HCT116 (cell line): ENCODE measurements at regions not wholly inside any gene's neighbourhood (a gene's known extent, or its start where the extent isn't known, plus 50 kb on each side); places are given as distances from the start of the nearest gene placed in this dataset.

ENCODE experiments used
- CEBPB ChIP-seq: IDR thresholded peaks from 2 replicates; pipeline ENCODE4 v1.6.1; 2012; ENCODE audit warnings: low read depth
- CTCF ChIP-seq, 3 experiments: fragments of 200-600 bp in 1 of 3; sonication (generic) in 1 of 3; IDR thresholded peaks in 2 of 3; conservative IDR thresholded peaks in 1 of 3; 2 replicates each; pipeline ENCODE4 v1.5.1; 2012 to 2017; ENCODE audit warnings: low read depth in 2 of 3, low read length in 2 of 3, antibody characterized with exemption in 1 of 3, borderline replicate concordance in 1 of 3, control low read depth in 1 of 3, mild to moderate bottlenecking in 1 of 3, mixed read lengths in 1 of 3, mixed run types in 1 of 3, moderate library complexity in 1 of 3; ENCODE audit not compliant: insufficient read depth in 1 of 3
- EZH2 ChIP-seq: fragments of 200-600 bp; sonication (generic); IDR thresholded peaks from 2 replicates; pipeline ENCODE4 v1.6.1; 2017; ENCODE audit warnings: antibody characterized with exemption, mixed run types
- POLR2A ChIP-seq: IDR thresholded peaks from 2 replicates; pipeline ENCODE4 v1.7.0; 2011; ENCODE audit warnings: borderline replicate concordance; ENCODE audit not compliant: insufficient read depth, insufficient read length; ENCODE audit errors: extremely low read depth
- ZNF274 ChIP-seq: fragments of 200-500 bp; sonication (Bioruptor generic); IDR thresholded peaks from 2 replicates; pipeline ENCODE4 v1.6.1; 2014; ENCODE audit warnings: mild to moderate bottlenecking, low read depth, low read length, inconsistent platforms
- TF ChIP-seq, protein P1 (sequence below): IDR thresholded peaks from 2 replicates; pipeline ENCODE4 v1.6.1; 2012; ENCODE audit warnings: low read depth
- TF ChIP-seq, protein P2 (sequence below): IDR thresholded peaks from 2 replicates; pipeline ENCODE4 v1.6.1; 2012

DNA sequence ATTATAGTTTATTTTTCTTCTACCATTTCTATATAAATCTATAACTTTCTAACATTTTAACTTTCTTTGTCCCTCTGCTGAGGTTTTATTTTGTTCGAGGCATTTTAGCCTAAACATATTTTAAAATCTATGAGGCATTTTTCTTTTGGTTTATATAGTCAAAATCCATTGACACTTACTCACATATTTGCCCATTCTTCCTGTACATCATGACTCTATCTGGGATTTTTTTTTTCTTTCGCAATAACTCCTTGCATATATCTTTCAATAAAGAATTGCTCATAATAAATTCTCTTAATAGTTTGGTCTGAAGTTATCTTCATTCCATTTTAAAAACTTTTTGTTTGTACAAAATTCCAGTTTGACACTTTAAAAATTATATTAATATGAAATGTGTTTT lies 632.3 kb downstream of the TLE4 start:
- TF ChIP-seq, protein P1, sequence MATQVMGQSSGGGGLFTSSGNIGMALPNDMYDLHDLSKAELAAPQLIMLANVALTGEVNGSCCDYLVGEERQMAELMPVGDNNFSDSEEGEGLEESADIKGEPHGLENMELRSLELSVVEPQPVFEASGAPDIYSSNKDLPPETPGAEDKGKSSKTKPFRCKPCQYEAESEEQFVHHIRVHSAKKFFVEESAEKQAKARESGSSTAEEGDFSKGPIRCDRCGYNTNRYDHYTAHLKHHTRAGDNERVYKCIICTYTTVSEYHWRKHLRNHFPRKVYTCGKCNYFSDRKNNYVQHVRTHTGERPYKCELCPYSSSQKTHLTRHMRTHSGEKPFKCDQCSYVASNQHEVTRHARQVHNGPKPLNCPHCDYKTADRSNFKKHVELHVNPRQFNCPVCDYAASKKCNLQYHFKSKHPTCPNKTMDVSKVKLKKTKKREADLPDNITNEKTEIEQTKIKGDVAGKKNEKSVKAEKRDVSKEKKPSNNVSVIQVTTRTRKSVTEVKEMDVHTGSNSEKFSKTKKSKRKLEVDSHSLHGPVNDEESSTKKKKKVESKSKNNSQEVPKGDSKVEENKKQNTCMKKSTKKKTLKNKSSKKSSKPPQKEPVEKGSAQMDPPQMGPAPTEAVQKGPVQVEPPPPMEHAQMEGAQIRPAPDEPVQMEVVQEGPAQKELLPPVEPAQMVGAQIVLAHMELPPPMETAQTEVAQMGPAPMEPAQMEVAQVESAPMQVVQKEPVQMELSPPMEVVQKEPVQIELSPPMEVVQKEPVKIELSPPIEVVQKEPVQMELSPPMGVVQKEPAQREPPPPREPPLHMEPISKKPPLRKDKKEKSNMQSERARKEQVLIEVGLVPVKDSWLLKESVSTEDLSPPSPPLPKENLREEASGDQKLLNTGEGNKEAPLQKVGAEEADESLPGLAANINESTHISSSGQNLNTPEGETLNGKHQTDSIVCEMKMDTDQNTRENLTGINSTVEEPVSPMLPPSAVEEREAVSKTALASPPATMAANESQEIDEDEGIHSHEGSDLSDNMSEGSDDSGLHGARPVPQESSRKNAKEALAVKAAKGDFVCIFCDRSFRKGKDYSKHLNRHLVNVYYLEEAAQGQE, result no peak
- TF ChIP-seq ZNF274, result no peak
- TF ChIP-seq CTCF (IDR thresholded peaks at IDR 0.05 in 2 of 3, conservative IDR thresholded peaks at IDR 0.05 in 1 of 3; ENCODE audit: borderline replicate concordance in 1 of 3, insufficient read depth in 1 of 3, low read depth in 2 of 3, low read length in 2 of 3), result no peak
- TF ChIP-seq, protein P2, sequence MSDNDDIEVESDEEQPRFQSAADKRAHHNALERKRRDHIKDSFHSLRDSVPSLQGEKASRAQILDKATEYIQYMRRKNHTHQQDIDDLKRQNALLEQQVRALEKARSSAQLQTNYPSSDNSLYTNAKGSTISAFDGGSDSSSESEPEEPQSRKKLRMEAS, result no peak
- TF ChIP-seq POLR2A, result no peak
- TF ChIP-seq EZH2, result no peak
- no peak for TF ChIP-seq CEBPB
